ENCODE measurements at regions not wholly inside any gene's neighbourhood (a gene's known extent, or its start where the extent isn't known, plus 50 kb on each side); places are given as distances from the start of the nearest gene placed in this dataset.
"Not testable (repeated sequence)": the region's sequence is repeated elsewhere in the genome, so short reads cannot be mapped to it uniquely, and the experiment has no call there.

DNA sequence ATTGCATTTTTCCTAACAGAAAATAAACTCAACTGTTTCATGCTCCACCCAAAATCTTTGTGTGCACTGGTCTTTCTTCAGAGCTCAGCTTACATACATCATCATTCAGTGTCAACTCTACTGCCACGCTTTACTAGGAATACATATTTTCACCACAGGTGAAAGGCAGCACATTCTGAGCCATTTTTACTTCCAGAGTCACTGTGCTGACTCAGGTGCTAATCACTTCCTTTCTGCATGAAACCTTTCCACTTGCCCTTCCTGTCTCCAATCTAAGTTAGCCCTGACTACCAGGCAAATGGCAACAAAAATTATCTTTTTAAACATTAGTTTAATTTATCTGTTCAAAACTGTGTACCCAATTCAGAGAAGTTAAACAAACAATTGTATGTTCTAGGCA, 1041.0 kb downstream of the PRIM2 start:
- not testable (repeated sequence) for DNase-seq (ENCODE audit: low spot score)

GRCh38 chr6:58365856-58366255, 1048.4 kb downstream of the PRIM2 start:
- DNase-seq (ENCODE audit: low spot score): not testable (repeated sequence)

DNA sequence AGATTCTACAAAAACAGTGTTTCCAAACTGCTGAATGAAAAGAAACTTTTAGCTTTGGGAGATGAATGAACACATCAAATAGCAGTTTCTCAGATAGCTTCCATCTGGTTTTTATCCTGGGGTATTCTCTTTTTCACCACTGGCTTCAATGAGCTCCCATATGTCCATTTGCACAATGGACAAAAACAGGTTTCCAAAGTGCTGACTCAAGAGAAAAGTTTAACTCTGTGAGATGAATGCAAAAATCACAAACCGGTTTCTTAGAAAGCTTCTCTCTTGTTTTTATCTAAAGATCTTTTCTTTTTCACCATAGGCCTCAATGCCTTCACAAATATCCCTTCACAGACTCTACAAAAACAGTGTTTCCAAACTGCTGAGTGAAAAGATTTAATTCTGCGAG, 1089.2 kb downstream of the PRIM2 start:
- not testable (repeated sequence) for DNase-seq (ENCODE audit: low spot score)

- no peak for DNase-seq (ENCODE audit: low spot score)
These were observed 1101.9 kb downstream of the PRIM2 start for GRCh38 chr6:58419321-58419720.

Measured in AG20443 (cell line).